ENCODE measurements at regions not wholly inside any gene's neighbourhood (a gene's known extent, or its start where the extent isn't known, plus 50 kb on each side); places are given as distances from the start of the nearest gene placed in this dataset.

GRCh38 chr21:15441060-15441493, 288.7 kb upstream of the USP25 start (continued):
- TF ChIP-seq GFI1 (CRISPR knock-in tag; IDR thresholded peaks at IDR 0.05; ENCODE audit: borderline replicate concordance), result peak; percentile 93
- TF ChIP-seq ZNF780A (CRISPR knock-in tag; IDR thresholded peaks at IDR 0.05), result no peak
- peak; percentile 71; the same call in 1 of the 2 replicates for TF ChIP-seq ZSCAN31 (CRISPR knock-in tag; IDR thresholded peaks at IDR 0.05; ENCODE audit: low read depth)
- TF ChIP-seq, protein P1, sequence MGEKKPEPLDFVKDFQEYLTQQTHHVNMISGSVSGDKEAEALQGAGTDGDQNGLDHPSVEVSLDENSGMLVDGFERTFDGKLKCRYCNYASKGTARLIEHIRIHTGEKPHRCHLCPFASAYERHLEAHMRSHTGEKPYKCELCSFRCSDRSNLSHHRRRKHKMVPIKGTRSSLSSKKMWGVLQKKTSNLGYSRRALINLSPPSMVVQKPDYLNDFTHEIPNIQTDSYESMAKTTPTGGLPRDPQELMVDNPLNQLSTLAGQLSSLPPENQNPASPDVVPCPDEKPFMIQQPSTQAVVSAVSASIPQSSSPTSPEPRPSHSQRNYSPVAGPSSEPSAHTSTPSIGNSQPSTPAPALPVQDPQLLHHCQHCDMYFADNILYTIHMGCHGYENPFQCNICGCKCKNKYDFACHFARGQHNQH (CRISPR knock-in tag; IDR thresholded peaks at IDR 0.05), result peak; percentile 86; the same call in 1 of the 2 replicates
- peak; percentile 75; the same call in 1 of the 2 replicates for TF ChIP-seq ZSCAN5A (CRISPR knock-in tag; IDR thresholded peaks at IDR 0.05; ENCODE audit: borderline replicate concordance)
- TF ChIP-seq KLF15 (CRISPR knock-in tag; IDR thresholded peaks at IDR 0.05; ENCODE audit: borderline replicate concordance), result no peak
- peak; percentile 54 for TF ChIP-seq CCAR2 (optimal IDR thresholded peaks at IDR 0.05; ENCODE audit: low read depth, low read length)
- no peak for TF ChIP-seq ZNF839 (CRISPR knock-in tag; IDR thresholded peaks at IDR 0.05; ENCODE audit: borderline replicate concordance)
- TF ChIP-seq CHCHD3 (CRISPR knock-in tag; IDR thresholded peaks at IDR 0.05), result no peak
- TF ChIP-seq ZNF263 (CRISPR knock-in tag; IDR thresholded peaks at IDR 0.05), result peak; percentile 54; the same call in 1 of the 2 replicates
- TF ChIP-seq, protein P2, sequence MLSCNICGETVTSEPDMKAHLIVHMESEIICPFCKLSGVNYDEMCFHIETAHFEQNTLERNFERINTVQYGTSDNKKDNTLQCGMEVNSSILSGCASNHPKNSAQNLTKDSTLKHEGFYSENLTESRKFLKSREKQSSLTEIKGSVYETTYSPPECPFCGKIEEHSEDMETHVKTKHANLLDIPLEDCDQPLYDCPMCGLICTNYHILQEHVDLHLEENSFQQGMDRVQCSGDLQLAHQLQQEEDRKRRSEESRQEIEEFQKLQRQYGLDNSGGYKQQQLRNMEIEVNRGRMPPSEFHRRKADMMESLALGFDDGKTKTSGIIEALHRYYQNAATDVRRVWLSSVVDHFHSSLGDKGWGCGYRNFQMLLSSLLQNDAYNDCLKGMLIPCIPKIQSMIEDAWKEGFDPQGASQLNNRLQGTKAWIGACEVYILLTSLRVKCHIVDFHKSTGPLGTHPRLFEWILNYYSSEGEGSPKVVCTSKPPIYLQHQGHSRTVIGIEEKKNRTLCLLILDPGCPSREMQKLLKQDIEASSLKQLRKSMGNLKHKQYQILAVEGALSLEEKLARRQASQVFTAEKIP (CRISPR knock-in tag; IDR thresholded peaks at IDR 0.05; ENCODE audit: borderline replicate concordance), result no peak
- TF ChIP-seq DNMT1 (CRISPR knock-in tag; IDR thresholded peaks at IDR 0.05), result no peak
- TF ChIP-seq, protein P3, sequence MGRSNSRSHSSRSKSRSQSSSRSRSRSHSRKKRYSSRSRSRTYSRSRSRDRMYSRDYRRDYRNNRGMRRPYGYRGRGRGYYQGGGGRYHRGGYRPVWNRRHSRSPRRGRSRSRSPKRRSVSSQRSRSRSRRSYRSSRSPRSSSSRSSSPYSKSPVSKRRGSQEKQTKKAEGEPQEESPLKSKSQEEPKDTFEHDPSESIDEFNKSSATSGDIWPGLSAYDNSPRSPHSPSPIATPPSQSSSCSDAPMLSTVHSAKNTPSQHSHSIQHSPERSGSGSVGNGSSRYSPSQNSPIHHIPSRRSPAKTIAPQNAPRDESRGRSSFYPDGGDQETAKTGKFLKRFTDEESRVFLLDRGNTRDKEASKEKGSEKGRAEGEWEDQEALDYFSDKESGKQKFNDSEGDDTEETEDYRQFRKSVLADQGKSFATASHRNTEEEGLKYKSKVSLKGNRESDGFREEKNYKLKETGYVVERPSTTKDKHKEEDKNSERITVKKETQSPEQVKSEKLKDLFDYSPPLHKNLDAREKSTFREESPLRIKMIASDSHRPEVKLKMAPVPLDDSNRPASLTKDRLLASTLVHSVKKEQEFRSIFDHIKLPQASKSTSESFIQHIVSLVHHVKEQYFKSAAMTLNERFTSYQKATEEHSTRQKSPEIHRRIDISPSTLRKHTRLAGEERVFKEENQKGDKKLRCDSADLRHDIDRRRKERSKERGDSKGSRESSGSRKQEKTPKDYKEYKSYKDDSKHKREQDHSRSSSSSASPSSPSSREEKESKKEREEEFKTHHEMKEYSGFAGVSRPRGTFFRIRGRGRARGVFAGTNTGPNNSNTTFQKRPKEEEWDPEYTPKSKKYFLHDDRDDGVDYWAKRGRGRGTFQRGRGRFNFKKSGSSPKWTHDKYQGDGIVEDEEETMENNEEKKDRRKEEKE (IDR thresholded peaks at IDR 0.05), result no peak
- no peak for TF ChIP-seq FLYWCH1 (CRISPR knock-in tag; IDR thresholded peaks at IDR 0.05)
- peak; percentile 77; the same call in 1 of the 2 replicates for TF ChIP-seq TRIM24 (CRISPR knock-in tag; IDR thresholded peaks at IDR 0.05)
- no peak for TF ChIP-seq ZNF547 (CRISPR knock-in tag; IDR thresholded peaks at IDR 0.05)
- TF ChIP-seq, protein P4, sequence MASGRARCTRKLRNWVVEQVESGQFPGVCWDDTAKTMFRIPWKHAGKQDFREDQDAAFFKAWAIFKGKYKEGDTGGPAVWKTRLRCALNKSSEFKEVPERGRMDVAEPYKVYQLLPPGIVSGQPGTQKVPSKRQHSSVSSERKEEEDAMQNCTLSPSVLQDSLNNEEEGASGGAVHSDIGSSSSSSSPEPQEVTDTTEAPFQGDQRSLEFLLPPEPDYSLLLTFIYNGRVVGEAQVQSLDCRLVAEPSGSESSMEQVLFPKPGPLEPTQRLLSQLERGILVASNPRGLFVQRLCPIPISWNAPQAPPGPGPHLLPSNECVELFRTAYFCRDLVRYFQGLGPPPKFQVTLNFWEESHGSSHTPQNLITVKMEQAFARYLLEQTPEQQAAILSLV (CRISPR knock-in tag; IDR thresholded peaks at IDR 0.05; ENCODE audit: borderline replicate concordance), result no peak; the same call in 1 of the 2 replicates
- TF ChIP-seq HOXA3 (CRISPR knock-in tag; IDR thresholded peaks at IDR 0.05), result peak; percentile 93
- no peak for TF ChIP-seq KLF9 (CRISPR knock-in tag; IDR thresholded peaks at IDR 0.05; ENCODE audit: low read depth)
